Esophagus muscularis mucosa (tissue), 4 donors: ENCODE measurements at regions not wholly inside any gene's neighbourhood (a gene's known extent, or its start where the extent isn't known, plus 50 kb on each side); places are given as distances from the start of the nearest gene placed in this dataset.

Source experiments
- DNase-seq: peaks from one replicate; pipeline ENCODE4 v3.0.0-alpha.2; 2017; ENCODE audit errors: extremely low spot score
- H3K27ac ChIP-seq, 4 donors: fragments of 200-600 bp; sonication (generic); replicated peaks in 1 of 4; 1 replicate in 3 of 4; 2 replicates in 1 of 4; pipeline ENCODE4 v1.5.1; 2016 to 2019; ENCODE audit warnings: mild to moderate bottlenecking in 1 of 4
- H3K27me3 ChIP-seq, 4 donors: fragments of 200-600 bp; sonication (generic); one replicate each; pipeline versions ENCODE4 v1.5.1 to v1.6.0; 2016 to 2019
- H3K36me3 ChIP-seq, 4 donors: fragments of 200-600 bp; sonication (generic); one replicate each; pipeline ENCODE4 v1.5.1; 2016 to 2019
- H3K4me1 ChIP-seq, 4 donors: fragments of 200-600 bp; sonication (generic); one replicate each; pipeline ENCODE4 v1.5.1; 2016 to 2019
- H3K4me3 ChIP-seq, 4 donors: fragments of 200-600 bp; sonication (generic); 1 replicate in 2 of 4; 2 replicates in 2 of 4; pipeline ENCODE4 v1.5.1; 2016 to 2019; ENCODE audit warnings: mild to moderate bottlenecking in 4 of 4, moderate library complexity in 1 of 4
- H3K9me3 ChIP-seq, 4 donors: fragments of 200-600 bp; sonication (generic); 1 replicate in 3 of 4; 2 replicates in 1 of 4; pipeline ENCODE4 v1.5.1; 2016 to 2019
- CTCF ChIP-seq, 3 experiments: fragments of 200-600 bp in 2 of 3; fragments of 450-650 bp in 1 of 3; sonication (generic) in 2 of 3; IDR thresholded peaks; one replicate each; pipeline ENCODE4 v1.5.1; 2017 to 2019; ENCODE audit warnings: antibody characterized with exemption in 3 of 3, mild to moderate bottlenecking in 2 of 3, moderate library complexity in 1 of 3
- EP300 ChIP-seq: sonication (generic); formaldehyde crosslinking; IDR thresholded peaks from one replicate; pipeline ENCODE4 v1.6.1; 2017; ENCODE audit warnings: antibody characterized with exemption
- POLR2A ChIP-seq: fragments of 450-650 bp; IDR thresholded peaks from one replicate; pipeline ENCODE4 v1.6.1; 2017; ENCODE audit warnings: antibody characterized with exemption, moderate library complexity, mild to moderate bottlenecking, low read depth
- POLR2AphosphoS5 ChIP-seq, 2 donors: sonication (generic); formaldehyde crosslinking; IDR thresholded peaks; one replicate each; pipeline ENCODE4 v1.6.1; 2017; ENCODE audit warnings: antibody characterized with exemption in 2 of 2
- WGBS: methylation state at CpG from one replicate; pipeline ENCODE4 v1.1.5; 2018; 5-methylcytosine and 5-hydroxymethylcytosine counted together
- intact Hi-C: fragments of 100-400 bp; cut with DNase I; formaldehyde crosslinking; loops from one replicate; pipeline ENCODE4 v1.15.1; 2023

- Histone ChIP-seq H3K27ac (no peak overlapping the region), H3K36me3 (no peaks in the 10 kb centered on the region), H3K4me3 (no peak overlapping the region), H3K4me1 (peaks cover 0 to 13% (median 4%) of the 10 kb centered on the region in 4 donors), H3K9me3 (no peaks in the 10 kb centered on the region), H3K27me3 (no peaks in the 10 kb centered on the region)
- 93% methylated on average over 3 of the region's 3 CpGs for whole genome bisulfite sequencing
- TF ChIP-seq POLR2AphosphoS5 (IDR thresholded peaks at IDR 0.05) = no peak
- no peak for TF ChIP-seq EP300
- no peak for TF ChIP-seq POLR2A
- no peak for TF ChIP-seq CTCF (IDR thresholded peaks at IDR 0.05)
- DNase-seq = no peak
- intact Hi-C loops = no loop called here
Observed at GRCh38 chr5:167261309-167262100, 1029.9 kb upstream of the WWC1 start.

GRCh38 chr5:167263185-167263584 is 1028.3 kb upstream of the WWC1 start:
- 66% methylated on average over 4 of the region's 4 CpGs for WGBS
- intact Hi-C loops = no loop called here
- DNase-seq = no peak
- Histone ChIP-seq H3K4me3 (no peak overlapping the region), H3K27ac (peak overlapping the region in 1 of 4 donors; percentile 13), H3K36me3 (no peaks in the 10 kb centered on the region), H3K9me3 (no peaks in the 10 kb centered on the region), H3K27me3 (no peaks in the 10 kb centered on the region), H3K4me1 (peaks cover 0 to 13% (median 4%) of the 10 kb centered on the region in 4 donors)
- TF ChIP-seq POLR2AphosphoS5 (IDR thresholded peaks at IDR 0.05) (no peak), CTCF (IDR thresholded peaks at IDR 0.05) (no peak), EP300 (no peak), POLR2A (no peak)

DNA sequence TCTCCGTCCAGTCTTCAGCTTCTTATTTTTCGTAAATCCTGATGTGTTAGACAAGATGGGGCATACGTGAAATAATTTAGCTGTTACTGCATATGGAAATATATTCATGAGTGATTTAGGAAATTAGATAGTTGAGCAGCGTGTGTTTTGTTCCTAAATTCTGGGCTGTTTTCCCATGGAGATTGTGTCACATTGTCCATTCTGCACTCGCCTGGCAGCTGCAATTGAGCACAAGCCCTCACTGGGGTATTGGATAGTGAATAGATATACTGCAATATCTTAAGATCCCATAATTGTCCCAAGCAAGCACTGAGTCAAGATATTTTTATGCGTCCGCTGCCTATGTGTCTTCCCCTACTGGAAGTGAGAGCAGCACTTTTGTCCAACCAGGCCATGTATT is 1027.1 kb upstream of the WWC1 start:
- Histone ChIP-seq H3K9me3 (no peaks in the 10 kb centered on the region), H3K4me3 (no peak overlapping the region), H3K4me1 (peaks cover 0 to 18% (median 6%) of the 10 kb centered on the region in 4 donors), H3K36me3 (no peaks in the 10 kb centered on the region), H3K27me3 (no peaks in the 10 kb centered on the region), H3K27ac (no peak overlapping the region)
- intact Hi-C loops = no loop called here
- TF ChIP-seq EP300 = no peak
- TF ChIP-seq POLR2AphosphoS5 (IDR thresholded peaks at IDR 0.05) = no peak
- no peak for TF ChIP-seq POLR2A
- no peak for TF ChIP-seq CTCF (IDR thresholded peaks at IDR 0.05)
- DNase-seq = no peak
- WGBS = 87% methylated on average over 7 of the region's 7 CpGs

DNA sequence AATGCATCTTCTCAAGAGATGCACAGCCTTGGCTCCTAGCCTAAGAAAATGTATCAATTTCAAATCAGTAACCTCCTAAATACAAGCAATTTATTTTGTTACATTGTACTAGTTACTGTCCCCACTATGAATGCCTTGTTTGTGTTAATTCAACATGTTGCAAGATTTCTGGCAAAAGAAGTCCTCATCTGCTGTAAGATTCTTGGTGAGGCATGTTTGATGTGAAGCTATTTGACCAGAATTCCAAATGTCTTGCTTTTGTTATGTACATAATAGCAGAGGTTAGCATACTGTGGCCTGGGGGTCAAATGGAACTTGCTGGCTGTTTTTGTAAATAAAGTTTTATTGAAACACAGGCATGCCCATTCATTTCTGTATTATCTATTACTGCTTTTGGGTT is 1023.1 kb upstream of the WWC1 start:
- Histone ChIP-seq H3K27ac (no peak overlapping the region), H3K9me3 (no peaks in the 10 kb centered on the region), H3K4me3 (no peak overlapping the region), H3K27me3 (no peaks in the 10 kb centered on the region), H3K36me3 (no peaks in the 10 kb centered on the region), H3K4me1 (peaks cover 0 to 14% (median 6%) of the 10 kb centered on the region in 4 donors)
- TF ChIP-seq CTCF (IDR thresholded peaks at IDR 0.05) (no peak), POLR2A (no peak), EP300 (no peak), POLR2AphosphoS5 (IDR thresholded peaks at IDR 0.05) (no peak)
- no peak for DNase-seq
- intact Hi-C loops = no loop called here

DNA sequence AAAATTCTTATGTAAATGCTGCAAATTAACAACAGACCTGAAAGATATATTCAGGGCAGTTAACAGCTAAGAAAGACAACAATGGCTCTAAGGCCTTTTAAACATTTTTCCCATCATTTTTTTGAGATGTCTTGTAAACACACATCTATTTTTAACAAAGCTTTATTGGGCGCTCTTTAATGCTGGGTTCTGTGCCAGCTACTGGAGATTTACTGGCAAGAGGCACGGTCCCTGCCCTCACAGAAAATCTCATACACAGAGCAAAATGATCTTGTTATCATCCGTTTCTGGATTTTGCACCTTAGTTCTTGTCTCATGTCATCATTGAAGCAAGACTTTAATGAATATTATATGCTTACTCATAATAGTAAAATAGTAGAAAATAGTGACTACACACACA is 1022.3 kb upstream of the WWC1 start:
- Histone ChIP-seq H3K4me1 (peaks cover 0 to 9% (median 4%) of the 10 kb centered on the region in 4 donors), H3K27me3 (no peaks in the 10 kb centered on the region), H3K9me3 (no peaks in the 10 kb centered on the region), H3K27ac (no peak overlapping the region), H3K4me3 (no peak overlapping the region), H3K36me3 (no peaks in the 10 kb centered on the region)
- DNase-seq = no peak
- 37% methylated on average over 3 of the region's 3 CpGs for WGBS
- intact Hi-C loops = no loop called here
- TF ChIP-seq POLR2A (no peak), POLR2AphosphoS5 (IDR thresholded peaks at IDR 0.05) (no peak), CTCF (IDR thresholded peaks at IDR 0.05) (no peak), EP300 (no peak)
